GM21423 (cell line): ENCODE measurements at regions not wholly inside any gene's neighbourhood (a gene's known extent, or its start where the extent isn't known, plus 50 kb on each side); places are given as distances from the start of the nearest gene placed in this dataset.

Experiments used
- ATAC-seq: cut with Tn5 transposase; IDR thresholded peaks from one replicate; pipeline ENCODE4 v1.9.1; 2021; ENCODE audit warnings: mild to moderate bottlenecking, moderate library complexity; ENCODE audit not compliant: unreplicated experiment

GRCh38 chr3:174639970-174640369, 219.2 kb upstream of the NAALADL2 start:
- ATAC-seq, result no peak

- ATAC-seq, result no peak
Measured at GRCh38 chr3:174640932-174641331, 218.2 kb upstream of the NAALADL2 start.

- no peak for ATAC-seq
Measured at GRCh38 chr3:174644287-174644686, 214.8 kb upstream of the NAALADL2 start.

GRCh38 chr3:174651951-174652350, 207.2 kb upstream of the NAALADL2 start:
- no peak for ATAC-seq

GRCh38 chr3:174659511-174659910, 199.6 kb upstream of the NAALADL2 start:
- ATAC-seq, result no peak

GRCh38 chr3:174662653-174663052, 196.5 kb upstream of the NAALADL2 start:
- ATAC-seq, result no peak

GRCh38 chr3:174667386-174667785, 191.7 kb upstream of the NAALADL2 start:
- no peak for ATAC-seq

- no peak for ATAC-seq
Measured at GRCh38 chr3:174675406-174675805, 183.7 kb upstream of the NAALADL2 start.

GRCh38 chr3:174681784-174682183, 177.3 kb upstream of the NAALADL2 start:
- ATAC-seq, result no peak

- ATAC-seq, result no peak
Measured at GRCh38 chr3:174685796-174686195, 173.3 kb upstream of the NAALADL2 start.

GRCh38 chr3:174697310-174697709, 161.8 kb upstream of the NAALADL2 start:
- no peak for ATAC-seq

GRCh38 chr3:174700736-174701135, 158.4 kb upstream of the NAALADL2 start:
- ATAC-seq, result no peak

GRCh38 chr3:174710612-174711011, 148.5 kb upstream of the NAALADL2 start:
- ATAC-seq, result no peak

GRCh38 chr3:174715386-174715785, 143.7 kb upstream of the NAALADL2 start:
- ATAC-seq, result no peak

GRCh38 chr3:174716956-174717505, 142.1 kb upstream of the NAALADL2 start:
- ATAC-seq, result no peak

GRCh38 chr3:174720717-174721116, 138.4 kb upstream of the NAALADL2 start:
- no peak for ATAC-seq

- no peak for ATAC-seq
Measured at GRCh38 chr3:174725303-174725702, 133.8 kb upstream of the NAALADL2 start.

GRCh38 chr3:174737966-174738365, 121.2 kb upstream of the NAALADL2 start:
- ATAC-seq, result no peak

- ATAC-seq, result no peak
Measured at GRCh38 chr3:174749143-174749542, 110.0 kb upstream of the NAALADL2 start.

- no peak for ATAC-seq
Measured at GRCh38 chr3:174755833-174756829, 103.0 kb upstream of the NAALADL2 start.

GRCh38 chr3:174758943-174759342, 100.2 kb upstream of the NAALADL2 start:
- ATAC-seq, result no peak

- no peak for ATAC-seq
Measured at GRCh38 chr3:174767406-174767805, 91.7 kb upstream of the NAALADL2 start.
